K562 (cell line): ENCODE measurements at regions not wholly inside any gene's neighbourhood (a gene's known extent, or its start where the extent isn't known, plus 50 kb on each side); places are given as distances from the start of the nearest gene placed in this dataset.

Experiments
- ATAC-seq: fragments of 200-7000 bp; cut with Tn5 transposase; 3 replicates; pipeline ENCODE4 v1.9.1; 2020; ENCODE audit warnings: moderate library complexity
- BruUV-seq: library from RNA; stranded (reverse); fragments of 400-500 nt; replicated peaks from 2 replicates; lab custom pipeline; 2021; lab: Mats Ljungman, UMichigan
- CTCF ChIA-PET: fragments of 300-600 bp; formaldehyde crosslinking; extraction: SDS; loops from one replicate; lab custom pipeline; 2021; ENCODE audit warnings: low intra/inter-chr PET ratio; lab: Yijun Ruan, JAX
- POLR2A ChIA-PET: fragments of 300-600, 350-650 bp; sonication (Branson Sonifier 250); formaldehyde crosslinking; extraction: SDS; loops from one replicate; lab custom pipeline; 2021; ENCODE audit warnings: antibody characterized with exemption, inconsistent platforms; lab: Yijun Ruan, JAX
- DNase-seq, 4 experiments: peaks; one replicate each; pipeline versions ENCODE4 v3.0.0 to v3.0.0-alpha.2; 2011 to 2018; ENCODE audit warnings: low spot score in 3 of 4, mixed read lengths in 3 of 4; ENCODE audit errors: extremely low read depth in 1 of 4
- FAIRE-seq: peaks from 2 replicates; lab custom pipeline; 2011; peaks lifted over from hg19 to GRCh38; lab: Jason Lieb, UNC
- H2AFZ ChIP-seq: 2 replicates; pipeline ENCODE4 v1.6.0; 2011; ENCODE audit warnings: low read depth, low read length, control low read depth, inconsistent platforms
- H3K27ac ChIP-seq: fragments of 200-600 bp; 3 replicates; pipeline ENCODE4 v1.8.0; 2011; ENCODE audit warnings: low read depth, mild to moderate bottlenecking, control low read depth, inconsistent platforms, low read length, moderate library complexity, mixed read lengths; ENCODE audit errors: extremely low read depth
- H3K27me3 ChIP-seq, 2 experiments: fragments of 300-600 bp in 1 of 2; 2 replicates in 1 of 2; 3 replicates in 1 of 2; pipeline versions ENCODE4 v1.6.0 to v1.8.0; 2011; ENCODE audit warnings: inconsistent platforms in 2 of 2, low read length in 2 of 2, mild to moderate bottlenecking in 1 of 2, mixed read lengths in 1 of 2, moderate library complexity in 1 of 2; ENCODE audit not compliant: control insufficient read depth in 2 of 2, insufficient read depth in 2 of 2
- H3K36me3 ChIP-seq: fragments of 300-600 bp; 3 replicates; pipeline ENCODE4 v1.8.0; 2011; ENCODE audit warnings: mild to moderate bottlenecking, low read length, inconsistent platforms; ENCODE audit not compliant: control insufficient read depth, insufficient read depth
- H3K4me1 ChIP-seq, 2 experiments: fragments of 200-600 bp in 1 of 2; replicated peaks in 1 of 2; 2 replicates in 1 of 2; 3 replicates in 1 of 2; pipeline versions ENCODE4 v1.5.1 to v1.8.0; 2011; ENCODE audit warnings: inconsistent platforms in 2 of 2, low read length in 2 of 2, mild to moderate bottlenecking in 1 of 2, mixed read lengths in 1 of 2, moderate library complexity in 1 of 2; ENCODE audit not compliant: control insufficient read depth in 2 of 2, insufficient read depth in 2 of 2
- H3K4me2 ChIP-seq: 2 replicates; pipeline ENCODE4 v1.6.1; 2011; ENCODE audit warnings: low read length, control low read depth, inconsistent platforms, mixed read lengths; ENCODE audit not compliant: insufficient read depth
- H3K4me3 ChIP-seq: fragments of 200-600 bp; sonication (generic), shearing (Covaris generic); 2 replicates; pipeline ENCODE4 v1.5.1; 2016; ENCODE audit warnings: control low read depth, inconsistent platforms
- H3K79me2 ChIP-seq: fragments of 200-600 bp; 3 replicates; pipeline ENCODE4 v1.8.0; 2011; ENCODE audit warnings: low read length, inconsistent platforms; ENCODE audit not compliant: control insufficient read depth, insufficient read depth
- H3K9ac ChIP-seq, 2 experiments: 2 replicates each; pipeline versions ENCODE4 v1.6.0 to v1.6.1; 2011; ENCODE audit warnings: low read depth in 2 of 2, low read length in 2 of 2, control low read depth in 1 of 2, inconsistent platforms in 1 of 2, mild to moderate bottlenecking in 1 of 2, mixed read lengths in 1 of 2; ENCODE audit not compliant: insufficient read depth in 1 of 2
- H3K9me1 ChIP-seq: one replicate; pipeline ENCODE4 v1.6.0; 2011; ENCODE audit warnings: inconsistent platforms, mild to moderate bottlenecking, low read length, moderate library complexity; ENCODE audit not compliant: control insufficient read depth, insufficient read depth
- H3K9me3 ChIP-seq: replicated peaks from 2 replicates; pipeline ENCODE4 v1.5.1; 2011; ENCODE audit warnings: low read depth, low read length, inconsistent platforms; ENCODE audit not compliant: control insufficient read depth, insufficient read depth
- H4K20me1 ChIP-seq: replicated peaks from 2 replicates; pipeline ENCODE4 v1.6.1; 2011; ENCODE audit warnings: low read length, inconsistent platforms, mixed read lengths; ENCODE audit not compliant: control insufficient read depth, insufficient read depth
- CCNT2 ChIP-seq: IDR thresholded peaks from 2 replicates; pipeline ENCODE4 v1.6.1; 2011; ENCODE audit warnings: borderline replicate concordance, low read depth, mild to moderate bottlenecking, moderate library complexity, mixed read lengths, low read length; ENCODE audit not compliant: insufficient read length; ENCODE audit errors: extremely low read depth
- MECOM ChIP-seq: fragments of 250-450 bp; sonication (Bioruptor Pico); IDR thresholded peaks from 2 replicates; pipeline ENCODE4 v1.8.0; 2022; ENCODE audit warnings: inconsistent platforms
- RBM14 ChIP-seq: fragments of 200-400 bp; formaldehyde crosslinking; IDR thresholded peaks from 2 replicates; pipeline ENCODE4 v1.6.1; 2018; ENCODE audit warnings: low read depth, mild to moderate bottlenecking, low read length, moderate library complexity, borderline replicate concordance; ENCODE audit not compliant: insufficient read depth
- RFX7 ChIP-seq: fragments of 250-450 bp; sonication (Bioruptor Pico); IDR thresholded peaks from 2 replicates; pipeline ENCODE4 v1.5.1; 2021; ENCODE audit warnings: mild to moderate bottlenecking
- SETDB1 ChIP-seq: IDR thresholded peaks from one replicate; pipeline ENCODE4 v1.6.1; 2012; ENCODE audit warnings: low read length, control low read depth, inconsistent platforms
- SMAD2 ChIP-seq: fragments of 150-350 bp; IDR thresholded peaks from 2 replicates; pipeline ENCODE4 v1.6.1; 2014; ENCODE audit warnings: low read depth, mild to moderate bottlenecking, low read length
- TAL1 ChIP-seq: fragments of 450-650 bp; IDR thresholded peaks from 2 replicates; pipeline ENCODE4 v1.6.1; 2016; ENCODE audit warnings: mild to moderate bottlenecking
- TSC22D4 ChIP-seq: fragments of 450-650 bp; IDR thresholded peaks from 2 replicates; pipeline ENCODE4 v1.6.1; 2016; ENCODE audit warnings: missing genetic modification characterization, missing biosample characterization, control low read depth
- ZNF232 ChIP-seq: sonication (generic); formaldehyde crosslinking; IDR thresholded peaks from 2 replicates; pipeline ENCODE4 v1.8.0; 2022; ENCODE audit warnings: mild to moderate bottlenecking, missing genetic modification reagents
- ZNF644 ChIP-seq: fragments of 200-800 bp; sonication (Bioruptor generic); IDR thresholded peaks from 2 replicates; pipeline ENCODE4 v1.6.1; 2016; ENCODE audit warnings: low read depth, missing genetic modification characterization, missing compliant biosample characterization
- WGBS: fragments of 100-300 bp; shearing (Covaris generic); methylation state at CpG from one replicate; pipeline ENCODE4 v1.1.6; 2016; ENCODE audit warnings: low coverage, mixed read lengths; ENCODE audit not compliant: insufficient coverage; ENCODE audit errors: missing lambda C conversion rate; 5-methylcytosine and 5-hydroxymethylcytosine counted together
- in situ Hi-C: fragments of 300-500 bp; cut with MboI; formaldehyde crosslinking; loops from 4 replicates; pipeline ENCODE4 v1.15.0; 2018; ENCODE audit warnings: inconsistent platforms, mixed read lengths
- intact Hi-C: fragments of 100-400 bp; cut with micrococcal nuclease; formaldehyde crosslinking; loops from 2 replicates; pipeline ENCODE4 v1.14.2; 2022
- TF ChIP-seq, protein P1 (sequence below): fragments of 450-650 bp; formaldehyde crosslinking; IDR thresholded peaks from 2 replicates; pipeline ENCODE4 v1.4.0; 2020; ENCODE audit warnings: mild to moderate bottlenecking, moderate library complexity
- TF ChIP-seq, protein P2 (sequence below): fragments of 450-650 bp; formaldehyde crosslinking; IDR thresholded peaks from 2 replicates; pipeline ENCODE4 v1.4.0; 2020; ENCODE audit warnings: mild to moderate bottlenecking, mixed read lengths
- TF ChIP-seq, protein P3 (sequence below): fragments of 450-650 bp; formaldehyde crosslinking; IDR thresholded peaks from 2 replicates; pipeline ENCODE4 v1.4.0; 2022; ENCODE audit warnings: missing genetic modification characterization

DNA sequence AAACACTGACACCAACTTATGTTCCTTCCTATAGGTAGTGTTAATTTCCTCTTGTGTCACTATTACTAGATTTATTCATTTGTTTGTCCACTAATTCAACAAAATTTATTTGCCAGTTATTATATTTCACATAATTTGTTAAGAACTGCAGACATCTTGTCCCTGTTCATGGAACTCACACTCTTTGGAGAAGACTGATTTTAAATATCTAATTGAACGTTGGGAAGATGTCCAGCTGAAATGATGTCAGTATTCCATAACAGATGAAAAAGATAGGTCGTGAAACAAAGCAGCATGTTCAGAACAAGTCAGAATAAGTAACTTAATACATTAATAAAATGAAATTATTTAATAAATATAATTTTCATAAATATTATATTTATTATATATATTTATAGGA, 873.1 kb upstream of the PHF14 start:
- Histone ChIP-seq H3K9me3 (no peaks in the 10 kb centered on the region), H3K9ac (no peak overlapping the region), H3K36me3 (no peaks in the 10 kb centered on the region), H2AFZ (no peak overlapping the region), H3K27me3 (no peaks in the 10 kb centered on the region), H4K20me1 (no peaks in the 10 kb centered on the region)
- no peak for DNase-seq
- TF ChIP-seq ZNF232 (CRISPR knock-in tag) (no peak), TSC22D4 (tag) (no peak)
- TF ChIP-seq, all 486 proteins: peak for 0
- intact Hi-C loops: no loop called here
- no peaks in the 10 kb centered on the region for H3K9me1 ChIP-seq
- no peaks in the 10 kb centered on the region for H3K4me1 ChIP-seq
- ChIA-PET CTCF (no interaction called here), POLR2A (no interaction called here)
- H3K79me2 ChIP-seq: no peaks in the 10 kb centered on the region
- 0% methylated on average over 2 of the region's 2 CpGs for WGBS
- in situ Hi-C loops: no loop called here
- H3K27ac ChIP-seq: no peak overlapping the region
- ATAC-seq (no peak), FAIRE-seq (no peak)
- no peak overlapping the region for H3K4me3 ChIP-seq
- no TSS peak for BruUV-seq
- H3K4me2 ChIP-seq: no peak overlapping the region

DNA sequence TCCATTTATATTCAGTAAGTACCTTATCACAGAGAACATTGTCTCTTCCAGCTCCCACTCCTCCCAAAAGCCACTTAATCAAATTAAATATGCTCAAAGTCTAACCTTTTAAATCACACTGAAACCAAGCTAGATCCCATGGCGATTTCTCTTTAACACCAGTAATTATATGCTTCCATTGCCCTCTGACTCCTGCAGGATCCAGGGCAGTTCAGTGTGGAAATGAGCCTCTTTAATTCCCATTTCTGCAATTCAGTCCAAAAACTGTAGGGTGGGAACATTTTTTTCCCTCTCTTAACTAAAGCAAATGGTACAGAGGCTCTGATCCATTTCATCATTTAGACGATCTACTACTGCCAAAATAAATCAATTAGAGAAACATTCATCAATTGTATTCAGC, 872.3 kb upstream of the PHF14 start:
- BruUV-seq: no TSS peak
- Histone ChIP-seq H2AFZ (no peak overlapping the region), H3K9ac (no peak overlapping the region), H3K27me3 (no peaks in the 10 kb centered on the region), H3K9me3 (no peaks in the 10 kb centered on the region), H3K36me3 (no peaks in the 10 kb centered on the region), H3K4me1 (no peaks in the 10 kb centered on the region), H4K20me1 (no peaks in the 10 kb centered on the region), H3K27ac (no peak overlapping the region), H3K79me2 (no peaks in the 10 kb centered on the region), H3K4me2 (no peak overlapping the region), H3K9me1 (no peaks in the 10 kb centered on the region), H3K4me3 (no peak overlapping the region)
- DNase-seq: no peak
- in situ Hi-C loops (no loop called here), intact Hi-C loops (no loop called here)
- CTCF ChIA-PET: no interaction called here
- no peak for FAIRE-seq
- POLR2A ChIA-PET: no interaction called here
- no peak for ATAC-seq
- WGBS: 0% methylated on average over 2 of the region's 2 CpGs
- TF ChIP-seq, protein P1, sequence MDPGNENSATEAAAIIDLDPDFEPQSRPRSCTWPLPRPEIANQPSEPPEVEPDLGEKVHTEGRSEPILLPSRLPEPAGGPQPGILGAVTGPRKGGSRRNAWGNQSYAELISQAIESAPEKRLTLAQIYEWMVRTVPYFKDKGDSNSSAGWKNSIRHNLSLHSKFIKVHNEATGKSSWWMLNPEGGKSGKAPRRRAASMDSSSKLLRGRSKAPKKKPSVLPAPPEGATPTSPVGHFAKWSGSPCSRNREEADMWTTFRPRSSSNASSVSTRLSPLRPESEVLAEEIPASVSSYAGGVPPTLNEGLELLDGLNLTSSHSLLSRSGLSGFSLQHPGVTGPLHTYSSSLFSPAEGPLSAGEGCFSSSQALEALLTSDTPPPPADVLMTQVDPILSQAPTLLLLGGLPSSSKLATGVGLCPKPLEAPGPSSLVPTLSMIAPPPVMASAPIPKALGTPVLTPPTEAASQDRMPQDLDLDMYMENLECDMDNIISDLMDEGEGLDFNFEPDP: no peak
- TF ChIP-seq MECOM (CRISPR knock-in tag) (no peak), ZNF644 (tag) (no peak), CCNT2 (no peak), RFX7 (CRISPR knock-in tag) (no peak), SETDB1 (no peak), TAL1 (no peak), SMAD2 (no peak), RBM14 (no peak)
- TF ChIP-seq, protein P2, sequence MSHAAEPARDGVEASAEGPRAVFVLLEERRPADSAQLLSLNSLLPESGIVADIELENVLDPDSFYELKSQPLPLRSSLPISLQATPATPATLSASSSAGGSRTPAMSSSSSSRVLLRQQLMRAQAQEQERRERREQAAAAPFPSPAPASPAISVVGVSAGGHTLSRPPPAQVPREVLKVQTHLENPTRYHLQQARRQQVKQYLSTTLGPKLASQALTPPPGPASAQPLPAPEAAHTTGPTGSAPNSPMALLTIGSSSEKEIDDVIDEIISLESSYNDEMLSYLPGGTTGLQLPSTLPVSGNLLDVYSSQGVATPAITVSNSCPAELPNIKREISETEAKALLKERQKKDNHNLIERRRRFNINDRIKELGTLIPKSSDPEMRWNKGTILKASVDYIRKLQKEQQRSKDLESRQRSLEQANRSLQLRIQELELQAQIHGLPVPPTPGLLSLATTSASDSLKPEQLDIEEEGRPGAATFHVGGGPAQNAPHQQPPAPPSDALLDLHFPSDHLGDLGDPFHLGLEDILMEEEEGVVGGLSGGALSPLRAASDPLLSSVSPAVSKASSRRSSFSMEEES: no peak
- TF ChIP-seq, protein P3, sequence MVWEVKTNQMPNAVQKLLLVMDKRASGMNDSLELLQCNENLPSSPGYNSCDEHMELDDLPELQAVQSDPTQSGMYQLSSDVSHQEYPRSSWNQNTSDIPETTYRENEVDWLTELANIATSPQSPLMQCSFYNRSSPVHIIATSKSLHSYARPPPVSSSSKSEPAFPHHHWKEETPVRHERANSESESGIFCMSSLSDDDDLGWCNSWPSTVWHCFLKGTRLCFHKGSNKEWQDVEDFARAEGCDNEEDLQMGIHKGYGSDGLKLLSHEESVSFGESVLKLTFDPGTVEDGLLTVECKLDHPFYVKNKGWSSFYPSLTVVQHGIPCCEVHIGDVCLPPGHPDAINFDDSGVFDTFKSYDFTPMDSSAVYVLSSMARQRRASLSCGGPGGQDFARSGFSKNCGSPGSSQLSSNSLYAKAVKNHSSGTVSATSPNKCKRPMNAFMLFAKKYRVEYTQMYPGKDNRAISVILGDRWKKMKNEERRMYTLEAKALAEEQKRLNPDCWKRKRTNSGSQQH (CRISPR knock-in tag): no peak
